ES-I3 (cell line): ENCODE measurements at regions not wholly inside any gene's neighbourhood (a gene's known extent, or its start where the extent isn't known, plus 50 kb on each side); places are given as distances from the start of the nearest gene placed in this dataset.

ENCODE experiments used
- H3K36me3 ChIP-seq: 2 replicates; pipeline ENCODE4 v1.6.1; 2013; ENCODE audit warnings: mild to moderate bottlenecking, low read length, control low read depth, moderate library complexity; ENCODE audit not compliant: insufficient read depth
- H3K4me1 ChIP-seq: 2 replicates; pipeline ENCODE4 v1.6.1; 2013; ENCODE audit warnings: mild to moderate bottlenecking, control low read depth, low read length; ENCODE audit not compliant: insufficient read depth
- H3K9ac ChIP-seq: 2 replicates; pipeline ENCODE4 v1.6.1; 2013; ENCODE audit warnings: low read depth, mild to moderate bottlenecking, low read length, moderate library complexity
- H3K9me3 ChIP-seq: 2 replicates; pipeline ENCODE4 v1.6.1; 2013; ENCODE audit warnings: mild to moderate bottlenecking, low read length, moderate library complexity; ENCODE audit not compliant: control insufficient read depth, insufficient read depth

DNA sequence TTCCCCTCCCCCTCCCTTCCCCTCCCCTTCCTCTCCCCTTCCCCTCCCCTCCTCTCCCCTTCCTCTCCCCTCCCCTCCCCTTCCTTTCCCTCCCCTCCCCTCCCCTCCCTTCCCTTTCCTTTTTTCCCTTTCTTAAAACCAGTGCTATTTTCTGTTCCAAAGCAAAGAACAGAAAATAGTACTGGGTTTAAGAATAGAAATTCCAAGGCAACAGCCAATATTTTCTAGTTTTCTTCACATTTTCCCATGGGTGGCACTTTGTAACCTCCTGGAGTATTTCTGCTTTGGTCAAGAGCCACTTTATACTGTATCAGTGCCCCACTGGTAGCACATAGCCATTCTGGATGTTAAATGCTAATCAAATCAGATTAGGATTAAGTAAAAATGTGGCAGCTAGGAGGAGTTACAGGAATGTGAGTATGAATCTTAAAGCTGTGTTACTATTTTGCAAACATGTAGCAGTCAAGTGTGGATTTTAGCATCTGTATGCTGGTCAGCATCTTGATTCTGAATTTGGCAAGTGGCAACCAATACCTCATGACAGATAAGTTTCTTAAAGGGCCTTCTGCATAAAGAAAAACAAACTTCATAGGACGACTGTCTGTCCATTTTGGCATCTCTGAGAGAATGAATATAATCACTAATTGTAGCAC lies 126.4 kb downstream of the CEP57L1 start:
- Histone ChIP-seq H3K9me3 (no peaks in the 10 kb centered on the region), H3K4me1 (no peaks in the 10 kb centered on the region), H3K36me3 (no peaks in the 10 kb centered on the region), H3K9ac (no peak overlapping the region)
